ENCODE measurements at regions not wholly inside any gene's neighbourhood (a gene's known extent, or its start where the extent isn't known, plus 50 kb on each side); places are given as distances from the start of the nearest gene placed in this dataset.

DNA sequence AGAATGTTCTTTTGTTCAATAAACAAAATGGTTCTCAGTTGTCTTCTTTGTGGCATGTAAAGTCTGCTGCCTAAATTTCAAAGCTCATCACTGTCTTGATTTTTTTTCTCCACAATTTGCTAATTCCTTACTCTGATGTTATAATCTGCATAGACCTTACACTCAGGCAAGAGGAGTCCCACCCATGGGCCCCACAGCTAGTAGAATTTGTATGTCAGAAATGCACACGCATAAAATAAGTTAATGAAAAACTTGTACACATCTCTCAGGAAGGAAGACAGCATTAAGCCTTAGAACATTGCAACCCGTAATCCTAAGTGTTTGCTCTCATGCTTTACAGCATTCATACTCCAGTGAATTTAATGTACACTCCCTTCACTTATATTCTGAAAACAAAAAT lies 280.8 kb downstream of the ATXN7L3B start:
- no peak for DNase-seq

- DNase-seq: no peak
Measured at GRCh38 chr12:74820324-74820723, 282.7 kb downstream of the ATXN7L3B start.

DNA sequence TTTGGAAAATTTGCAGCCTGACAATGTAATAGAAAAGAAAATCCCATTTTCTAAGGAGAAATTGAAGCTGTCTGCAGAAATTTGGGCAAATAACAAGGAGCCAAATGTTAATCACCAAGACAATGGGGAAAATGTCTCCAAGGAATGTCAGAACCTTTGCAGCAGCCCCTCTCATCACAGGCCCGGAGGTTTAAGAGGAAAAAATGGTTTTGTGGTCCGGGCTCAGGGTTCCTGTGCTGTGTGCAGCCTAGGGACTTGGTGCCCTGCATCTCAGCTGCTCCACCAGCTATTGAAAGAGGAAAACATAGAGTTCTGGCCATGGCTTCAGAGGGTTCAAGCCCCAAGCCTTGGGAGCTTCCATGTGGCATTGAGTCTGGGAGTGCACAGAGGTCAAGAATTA lies 298.9 kb downstream of the ATXN7L3B start:
- no peak for DNase-seq

DNA sequence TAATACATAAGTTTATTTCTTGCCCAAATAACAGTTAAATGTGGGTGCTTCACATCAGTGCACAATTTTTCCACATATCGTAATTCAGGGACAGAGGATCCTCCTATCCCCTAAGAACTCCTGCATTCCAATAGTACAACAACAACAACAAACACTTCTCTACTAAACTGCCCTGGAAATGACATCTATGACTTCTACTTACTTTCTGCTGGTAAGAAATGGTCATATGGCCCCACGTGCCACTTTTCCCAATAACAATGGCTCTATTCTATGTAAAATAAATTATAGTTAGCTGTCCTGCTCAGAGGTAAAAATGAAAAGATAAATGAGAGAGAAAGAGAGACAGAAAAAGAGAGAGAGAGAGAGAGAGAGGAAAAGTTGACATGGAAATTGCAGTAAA lies 308.5 kb downstream of the ATXN7L3B start:
- no peak for DNase-seq

- no peak for DNase-seq
Measured at GRCh38 chr12:74847169-74847568, 309.5 kb downstream of the ATXN7L3B start.

- no peak for DNase-seq
Measured at GRCh38 chr12:74848006-74848405, 310.4 kb downstream of the ATXN7L3B start.

- no peak for DNase-seq
Measured at GRCh38 chr12:74849801-74850200, 312.2 kb downstream of the ATXN7L3B start.

GRCh38 chr12:74871817-74872216 lies 334.2 kb downstream of the ATXN7L3B start:
- DNase-seq: no peak

DNA sequence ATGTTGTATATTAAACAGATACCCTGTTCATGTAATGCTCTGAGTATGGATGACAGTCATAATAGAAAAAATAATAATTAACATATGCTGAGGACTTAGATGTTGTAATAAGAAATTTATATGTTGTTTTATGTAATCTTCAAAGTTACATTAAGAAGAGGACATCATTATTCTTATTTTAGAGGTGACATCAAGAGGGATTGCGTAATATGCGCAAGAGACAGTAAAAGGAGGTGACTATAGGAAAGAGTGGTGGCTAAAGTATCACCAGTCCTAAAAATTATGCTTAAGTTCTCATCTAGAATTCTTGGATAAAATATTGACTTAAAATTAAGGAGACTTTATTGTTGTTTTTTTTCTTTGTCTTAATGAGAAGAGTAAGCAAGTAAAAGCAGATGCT lies 323.9 kb downstream of the KCNC2 start:
- DNase-seq: no peak

- no peak for DNase-seq
Measured at GRCh38 chr12:74889073-74889472, 320.6 kb downstream of the KCNC2 start.

- no peak for DNase-seq
Measured at GRCh38 chr12:74889563-74890236, 319.9 kb downstream of the KCNC2 start.

DNA sequence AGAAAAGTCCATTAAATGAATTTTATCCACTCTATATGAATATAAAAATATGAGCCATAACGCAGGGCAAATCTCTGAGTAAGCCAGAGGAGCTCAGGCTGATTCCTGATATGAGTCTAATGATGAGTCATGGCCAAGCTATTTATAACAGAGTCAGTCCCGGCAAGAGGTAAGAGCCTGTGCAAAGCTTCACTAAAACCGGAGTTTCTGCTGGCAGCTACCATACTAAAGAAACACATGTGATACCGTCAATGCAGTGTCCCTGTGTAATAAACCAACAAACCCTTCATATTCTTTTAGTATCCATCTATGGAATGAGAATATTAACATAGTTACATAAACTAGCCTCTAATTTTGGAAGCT lies 319.4 kb downstream of the KCNC2 start:
- no peak for DNase-seq

GRCh38 chr12:74891083-74891668 lies 318.5 kb downstream of the KCNC2 start:
- DNase-seq: no peak

GRCh38 chr12:74892057-74892633 lies 317.5 kb downstream of the KCNC2 start:
- DNase-seq: no peak

GRCh38 chr12:74896186-74896585 lies 313.5 kb downstream of the KCNC2 start:
- DNase-seq: no peak

DNA sequence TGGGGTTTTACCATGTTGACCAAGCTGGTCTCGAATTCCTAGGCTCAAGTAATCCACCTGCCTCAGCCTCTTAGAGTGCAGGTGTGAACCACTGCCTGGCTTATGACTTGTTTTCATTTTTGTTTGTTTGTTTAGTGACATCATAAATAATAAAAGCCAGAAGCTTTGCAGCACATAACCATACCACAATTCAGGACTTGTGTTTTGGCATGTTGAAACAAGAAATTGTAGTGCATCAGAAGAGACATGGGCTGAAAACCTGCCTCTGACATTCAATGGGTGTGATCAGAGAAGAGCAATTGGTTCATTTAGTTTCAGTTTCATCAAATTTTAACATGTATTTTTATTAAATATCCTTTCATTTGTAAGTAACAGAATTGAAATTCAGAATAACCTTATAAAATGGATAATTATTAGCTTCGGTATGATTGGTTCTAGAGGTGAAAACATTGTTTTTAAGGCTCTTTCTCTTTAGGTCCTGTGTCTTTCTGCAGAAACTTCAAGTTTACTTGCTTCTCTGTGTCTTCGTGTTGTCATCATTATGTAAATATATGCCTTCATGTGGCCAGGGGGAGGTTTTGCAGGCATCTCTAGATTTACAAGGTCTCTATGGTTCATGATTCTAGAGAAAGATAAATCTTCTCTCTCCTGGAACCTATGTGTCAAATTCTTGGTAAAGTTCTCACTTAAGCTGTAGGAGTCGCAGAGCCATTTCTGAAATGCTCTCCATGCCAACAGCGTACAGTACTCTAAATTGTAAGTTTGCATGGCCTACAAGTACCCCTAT lies 312.0 kb downstream of the KCNC2 start:
- no peak for DNase-seq

DNA sequence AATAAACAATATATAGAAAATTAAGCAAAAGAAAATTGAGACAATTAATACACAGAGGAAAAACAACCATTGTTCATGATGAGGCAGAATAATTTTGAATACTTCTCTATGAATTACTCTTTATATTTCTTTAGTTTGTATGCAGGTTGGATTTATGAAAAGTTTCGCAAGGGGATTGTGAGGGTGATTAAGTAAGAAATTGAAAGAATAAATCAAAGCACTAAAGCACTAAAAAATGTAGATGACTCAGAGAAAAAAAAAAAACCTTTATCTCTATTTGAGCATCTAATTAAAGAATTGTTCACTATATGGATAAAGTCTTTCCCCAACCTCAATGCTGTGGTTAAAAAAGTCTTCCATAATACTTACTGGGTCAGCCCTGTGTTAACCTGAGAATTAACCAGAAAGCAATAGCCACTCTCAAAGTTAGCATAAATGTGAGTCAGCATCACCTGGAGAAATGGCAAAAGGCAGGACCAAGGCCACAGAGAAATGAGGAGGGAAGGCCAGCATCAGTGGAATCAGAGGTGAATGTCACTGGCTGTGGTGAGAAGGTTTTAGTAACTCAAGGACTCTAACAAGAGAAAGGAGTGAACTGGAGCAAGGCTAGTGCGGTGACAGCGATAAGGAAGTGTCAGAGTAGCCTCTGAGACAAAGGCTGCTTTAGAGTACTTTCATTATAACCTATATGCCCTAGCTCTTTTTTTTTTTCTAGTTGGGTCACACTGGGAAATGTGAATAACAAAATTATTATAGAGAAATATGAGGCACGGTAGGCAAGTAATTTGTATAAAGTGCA lies 310.4 kb downstream of the KCNC2 start:
- no peak for DNase-seq

- DNase-seq: no peak
Measured at GRCh38 chr12:74900232-74900631, 309.4 kb downstream of the KCNC2 start.

DNA sequence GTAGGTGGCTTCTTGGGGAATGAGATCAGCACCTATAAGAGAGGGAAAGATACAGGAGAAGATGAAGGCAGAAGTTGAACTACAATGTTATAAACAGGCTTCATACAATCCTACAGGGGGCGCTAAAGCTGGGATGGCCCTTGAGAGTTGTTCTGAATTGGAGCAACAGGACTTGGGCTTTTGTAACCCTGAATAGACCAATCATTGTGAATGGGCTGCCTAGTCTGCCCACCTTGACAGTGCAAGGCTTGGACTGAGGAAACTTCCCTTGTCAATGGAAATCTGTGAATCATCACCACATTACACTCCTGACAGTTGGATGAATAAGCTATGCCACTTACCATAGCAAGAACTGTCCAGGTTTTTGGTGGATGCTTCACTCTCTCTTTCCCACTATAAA lies 306.1 kb downstream of the KCNC2 start:
- no peak for DNase-seq

GRCh38 chr12:74906224-74906623 lies 303.4 kb downstream of the KCNC2 start:
- DNase-seq: no peak

GRCh38 chr12:74910831-74911230 lies 298.8 kb downstream of the KCNC2 start:
- DNase-seq: no peak

GRCh38 chr12:74914378-74914777 lies 295.3 kb downstream of the KCNC2 start:
- DNase-seq: no peak

DNA sequence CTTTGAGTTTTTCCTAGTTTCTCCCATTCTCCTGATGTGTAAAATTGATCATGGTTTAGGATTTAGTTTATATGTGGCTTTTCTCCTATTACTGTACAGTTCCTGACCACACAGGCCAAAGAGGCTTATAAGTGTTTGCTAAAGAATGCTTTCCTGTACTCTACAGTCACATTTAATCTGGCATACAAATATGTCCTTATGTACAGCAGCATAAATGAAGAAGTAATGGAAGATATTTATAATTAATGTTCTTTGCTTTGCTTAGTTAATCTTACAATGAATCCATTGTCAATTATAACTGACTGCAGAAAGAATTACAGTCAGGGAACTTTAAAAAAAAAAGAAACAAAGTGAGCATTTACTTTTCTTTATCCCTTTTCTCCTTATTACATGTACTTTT lies 293.9 kb downstream of the KCNC2 start:
- no peak for DNase-seq

Data from NCI-H345 (cell line).